ENCODE measurements at regions not wholly inside any gene's neighbourhood (a gene's known extent, or its start where the extent isn't known, plus 50 kb on each side); places are given as distances from the start of the nearest gene placed in this dataset.
"Not testable (repeated sequence)": the region's sequence is repeated elsewhere in the genome, so short reads cannot be mapped to it uniquely, and the experiment has no call there.

DNA sequence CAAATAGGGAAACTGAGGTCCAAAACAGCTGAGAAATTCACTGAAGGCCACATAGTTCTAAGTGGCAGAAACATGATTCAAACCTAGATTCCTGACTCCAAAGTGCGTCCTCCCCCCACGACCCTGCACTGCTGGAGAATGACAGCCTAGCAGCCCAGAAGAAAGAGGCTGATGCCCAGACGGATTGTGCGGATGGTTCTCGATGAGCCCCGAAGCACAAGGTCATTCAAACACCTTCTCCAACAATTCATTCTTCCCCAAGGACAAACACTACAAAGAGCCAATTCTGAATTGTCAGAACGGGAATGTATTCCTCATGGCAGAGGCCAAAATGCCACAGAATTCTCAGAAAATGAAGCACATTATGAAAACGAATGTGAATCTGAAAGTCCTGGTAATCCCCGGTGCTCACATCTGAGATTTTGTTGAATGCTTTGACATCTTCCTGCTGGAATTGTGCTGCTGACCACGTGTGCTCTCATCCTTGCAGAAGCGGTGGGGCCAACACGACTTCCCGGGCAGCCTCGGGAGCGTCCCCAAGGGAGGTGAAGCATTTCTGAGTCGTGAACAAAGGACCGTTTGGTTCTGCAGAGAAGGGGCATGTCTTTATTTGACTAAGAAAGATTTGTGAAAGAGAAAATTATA lies 337.0 kb downstream of the EIPR1 start:
- no peak for DNase-seq (ENCODE audit: low read depth)
- no peak overlapping the region for H3K4me3 ChIP-seq (ENCODE audit: low read depth, low read length)

DNA sequence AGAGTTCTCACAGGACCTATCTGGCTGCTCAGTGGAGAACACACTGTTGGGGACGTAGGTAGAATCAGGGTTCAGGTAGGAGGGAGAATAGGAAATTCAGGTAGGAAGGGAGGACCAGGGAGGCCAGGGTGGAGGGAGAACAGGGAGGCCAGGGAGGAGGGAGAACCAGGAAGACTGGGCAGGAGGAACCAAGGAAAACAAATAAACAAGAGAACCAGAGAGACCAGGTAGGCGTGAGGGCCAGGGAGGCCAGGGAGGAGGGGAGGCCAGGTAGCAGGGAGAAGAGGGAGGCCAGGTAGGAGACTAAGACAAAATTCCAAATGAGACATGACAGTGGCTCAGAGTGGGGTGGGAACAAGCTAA lies 337.6 kb downstream of the EIPR1 start:
- no peak overlapping the region for H3K4me3 ChIP-seq (ENCODE audit: low read depth, low read length)
- no peak for DNase-seq (ENCODE audit: low read depth)

DNA sequence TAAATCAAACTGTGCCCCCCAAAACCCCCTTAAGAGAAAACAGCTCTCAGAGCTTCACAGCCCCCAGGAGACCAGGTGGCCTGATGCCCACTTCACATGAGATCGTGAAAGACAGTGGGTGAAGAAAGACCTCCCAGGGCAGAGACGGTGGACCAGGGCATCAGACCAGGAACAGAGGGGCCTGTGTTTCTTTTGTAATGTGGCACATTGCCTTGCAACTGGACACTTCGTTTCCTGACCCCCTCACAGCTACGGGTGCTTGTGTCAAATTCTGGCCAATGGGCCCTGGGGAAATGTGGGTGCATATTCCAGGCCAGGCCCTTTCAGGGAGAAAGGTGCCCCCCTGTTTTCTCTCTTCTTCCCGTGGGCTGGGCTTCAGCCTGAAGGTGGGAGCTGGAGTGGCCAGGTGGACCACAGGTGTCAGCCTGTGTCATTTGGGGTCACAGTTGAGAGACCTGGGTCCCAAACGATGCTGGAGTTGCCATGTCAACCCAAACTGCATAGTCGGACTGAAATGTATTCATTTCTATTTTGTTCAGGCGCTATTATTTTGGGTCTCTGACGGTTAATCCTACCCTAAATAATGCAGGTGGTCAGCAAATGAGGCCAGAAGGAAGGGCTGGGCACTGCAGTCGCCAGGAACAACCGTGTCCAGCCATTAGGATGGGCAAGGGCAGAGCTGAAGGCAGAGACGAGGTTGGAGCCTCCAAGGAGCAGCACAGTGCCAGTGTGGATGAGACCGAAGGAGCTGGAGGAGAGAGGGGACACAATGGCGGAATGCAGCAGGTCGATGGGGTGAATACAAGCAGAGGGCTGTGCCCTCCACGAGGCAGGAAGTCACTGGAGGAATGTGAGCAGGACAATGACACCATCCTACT lies 338.2 kb downstream of the EIPR1 start:
- DNase-seq (ENCODE audit: low read depth): no peak

DNA sequence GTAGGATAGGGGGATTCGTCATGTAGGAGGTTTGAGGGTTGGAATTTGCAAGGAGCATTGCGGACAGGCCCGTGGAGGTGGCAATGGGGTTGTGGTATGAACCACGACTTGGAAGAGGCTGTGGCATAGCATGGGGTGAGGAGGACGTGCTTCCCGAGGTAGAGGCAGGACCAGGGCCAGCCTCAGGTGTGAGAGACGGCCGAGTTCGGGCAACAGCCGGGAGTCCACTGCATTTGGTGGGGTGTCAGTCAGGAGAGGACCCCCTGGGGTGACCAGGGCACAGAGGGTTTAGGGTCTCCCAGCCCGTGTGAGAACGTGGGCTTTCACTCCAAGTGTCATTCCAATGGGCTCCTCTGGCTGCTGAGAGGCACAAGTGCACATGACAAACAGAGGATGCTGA lies 339.0 kb downstream of the EIPR1 start:
- no peak for DNase-seq (ENCODE audit: low read depth)
- H3K4me3 ChIP-seq (ENCODE audit: low read depth, low read length): no peak overlapping the region

More for the DNA sequence above, 338.2 kb downstream of the EIPR1 start:
- no peak overlapping the region for H3K4me3 ChIP-seq (ENCODE audit: low read depth, low read length)

DNA sequence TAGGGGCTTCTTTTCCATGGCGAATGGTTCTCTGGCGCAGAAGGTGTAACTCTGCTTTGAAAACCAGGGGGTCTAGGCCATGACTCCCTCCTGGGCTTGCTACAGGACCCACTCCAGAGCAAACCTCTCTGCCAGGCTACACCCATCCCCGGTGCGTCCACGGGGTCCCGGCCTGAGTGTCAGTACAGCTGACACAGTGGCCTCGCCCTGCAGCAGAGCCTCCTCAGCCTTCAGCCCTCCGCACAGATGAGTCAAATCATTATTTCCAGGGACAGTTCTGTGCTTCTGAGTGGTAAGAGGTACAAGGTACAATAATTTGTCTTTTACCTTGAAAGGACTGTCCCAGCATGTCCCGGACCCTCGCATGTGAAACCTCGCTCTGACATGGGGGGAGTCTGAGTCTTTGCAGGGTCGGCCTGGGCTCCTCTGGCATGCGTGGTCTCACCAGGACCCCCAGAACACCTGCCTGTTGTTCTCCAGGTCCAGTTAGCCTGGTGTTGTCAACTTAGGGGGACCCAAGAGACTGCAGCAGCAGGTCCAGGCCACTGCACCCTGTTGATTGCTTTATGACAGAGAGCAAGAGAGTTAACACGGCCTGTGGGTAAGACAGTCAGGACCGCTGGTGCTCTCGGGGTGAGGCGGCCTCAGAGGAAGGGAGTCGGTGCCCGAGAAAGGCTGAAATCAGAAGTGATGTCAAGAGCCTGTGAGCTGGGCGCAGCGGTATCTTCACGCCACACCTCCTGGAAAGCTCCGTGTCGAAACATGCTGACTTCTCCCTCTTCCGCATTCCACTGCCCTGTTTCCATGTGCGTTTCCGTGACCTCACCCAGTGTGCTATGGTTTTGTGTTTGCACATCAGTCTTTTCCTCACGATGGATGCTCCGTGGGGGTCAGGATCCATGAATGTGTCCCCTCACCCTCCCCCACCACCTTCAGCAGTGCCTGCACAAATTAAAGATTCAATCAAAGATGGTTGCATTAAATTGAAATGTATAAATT lies 340.1 kb downstream of the EIPR1 start:
- H3K4me3 ChIP-seq (ENCODE audit: low read depth, low read length): no peak overlapping the region

DNA sequence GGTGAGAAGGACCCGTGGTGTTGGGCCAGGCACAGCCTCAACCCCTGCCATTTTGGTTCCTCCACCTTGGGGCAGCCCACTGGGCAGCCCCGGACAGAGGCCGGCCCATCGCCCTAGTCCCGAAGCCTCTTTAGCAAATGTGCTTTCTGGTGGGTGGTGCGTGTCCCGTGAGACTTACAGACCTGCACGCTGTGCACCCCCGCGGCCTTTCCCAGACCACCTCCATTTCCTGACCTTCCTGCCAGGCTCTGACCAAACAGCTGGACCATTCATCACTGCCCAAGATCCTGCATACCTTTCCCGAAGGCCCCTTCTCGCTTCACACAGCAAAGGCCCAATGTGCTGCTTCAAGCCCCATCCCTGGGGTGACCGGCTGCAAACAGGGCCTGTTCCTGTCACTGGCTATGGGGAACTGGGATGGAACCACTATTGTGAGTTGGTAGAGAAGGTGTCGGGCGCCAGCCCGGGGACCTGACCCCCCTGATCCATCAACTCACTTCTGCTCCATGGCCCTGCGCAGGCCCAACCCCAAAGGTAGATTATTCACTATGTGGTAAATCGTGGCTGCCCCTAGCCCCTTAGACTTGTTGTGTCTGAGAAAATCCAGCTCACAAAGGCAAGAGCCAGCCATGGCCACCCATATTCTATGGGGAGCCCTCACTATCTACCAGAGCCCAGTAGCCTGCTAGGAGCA lies 341.0 kb downstream of the EIPR1 start:
- H3K4me3 ChIP-seq (ENCODE audit: low read depth, low read length): no peak overlapping the region
- DNase-seq (ENCODE audit: low read depth): no peak

More for the DNA sequence above, 340.1 kb downstream of the EIPR1 start:
- no peak for DNase-seq (ENCODE audit: low read depth)

DNA sequence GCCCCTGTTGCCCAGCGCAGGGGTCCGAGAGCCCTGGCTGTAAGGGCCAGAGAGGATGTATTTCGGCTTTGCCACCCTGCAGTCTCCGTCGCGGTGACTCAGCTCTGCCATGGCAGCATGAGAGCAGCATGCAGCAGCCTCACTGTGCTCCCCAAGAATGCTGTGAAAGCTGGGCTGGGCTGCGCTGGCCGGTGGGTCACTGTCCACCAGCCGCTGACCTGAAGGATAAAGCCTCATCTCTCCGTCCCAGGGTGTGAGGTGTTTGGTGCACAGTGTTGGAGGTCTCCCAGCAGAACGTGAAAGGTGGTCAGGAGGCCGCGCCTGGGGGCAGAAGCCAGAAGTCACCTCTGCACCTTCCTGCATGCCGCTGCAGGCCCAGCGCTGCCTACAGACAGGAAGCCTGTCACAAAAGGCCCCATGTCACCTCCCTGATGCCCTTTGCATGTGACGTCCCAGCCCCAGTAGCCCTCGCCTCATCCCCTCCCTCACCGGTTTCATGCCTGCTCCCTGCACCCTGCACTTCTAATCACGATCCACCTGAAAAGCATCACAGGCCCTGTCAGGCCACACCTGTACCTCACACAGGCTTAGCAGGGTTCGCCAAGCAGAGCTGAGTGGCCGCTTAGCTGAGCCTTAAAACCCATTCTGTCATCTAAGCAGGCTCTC lies 342.1 kb downstream of the EIPR1 start:
- H3K4me3 ChIP-seq (ENCODE audit: low read depth, low read length): no peak overlapping the region
- DNase-seq (ENCODE audit: low read depth): no peak

DNA sequence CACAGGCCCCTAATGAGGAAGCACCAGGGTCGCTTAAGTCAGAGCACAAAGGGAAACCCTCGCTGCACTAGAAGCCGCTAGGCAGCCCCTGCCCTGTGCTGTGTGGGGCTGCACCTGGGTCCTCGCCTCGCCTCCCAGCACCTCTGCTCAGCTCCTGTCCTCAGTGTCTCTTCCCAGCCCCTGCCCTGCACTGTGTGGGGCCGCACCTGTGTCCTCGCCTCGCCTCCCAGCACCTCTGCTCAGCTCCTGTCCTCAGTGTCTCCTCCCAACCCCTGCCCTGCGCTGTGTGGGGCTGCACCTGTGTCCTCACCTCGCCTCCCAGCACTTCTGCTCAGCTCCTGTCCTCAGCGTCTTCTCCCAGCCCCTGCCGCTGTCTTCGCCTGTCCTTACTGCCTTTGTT lies 342.8 kb downstream of the EIPR1 start:
- no peak for DNase-seq (ENCODE audit: low read depth)
- H3K4me3 ChIP-seq (ENCODE audit: low read depth, low read length): no peak overlapping the region

DNA sequence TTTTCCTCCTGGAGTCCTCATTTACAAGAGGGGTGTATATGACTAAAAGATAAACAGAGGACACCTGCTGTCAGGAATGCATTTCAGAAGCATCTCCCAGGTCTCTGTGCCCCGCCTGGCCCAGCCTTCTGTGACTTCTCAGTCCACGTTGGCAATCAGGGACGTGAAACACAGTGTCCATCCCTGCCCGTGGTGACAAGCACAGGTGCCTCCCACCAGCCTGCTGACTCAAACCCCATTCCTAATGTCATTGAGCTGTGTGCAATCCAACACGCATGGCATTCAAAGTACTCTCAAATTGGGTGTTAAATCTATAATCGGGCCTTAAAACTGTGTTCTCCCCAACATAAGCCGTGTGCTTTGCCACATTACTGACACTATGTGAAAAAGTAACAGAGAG lies 343.2 kb downstream of the EIPR1 start:
- no peak overlapping the region for H3K4me3 ChIP-seq (ENCODE audit: low read depth, low read length)
- no peak for DNase-seq (ENCODE audit: low read depth)

DNA sequence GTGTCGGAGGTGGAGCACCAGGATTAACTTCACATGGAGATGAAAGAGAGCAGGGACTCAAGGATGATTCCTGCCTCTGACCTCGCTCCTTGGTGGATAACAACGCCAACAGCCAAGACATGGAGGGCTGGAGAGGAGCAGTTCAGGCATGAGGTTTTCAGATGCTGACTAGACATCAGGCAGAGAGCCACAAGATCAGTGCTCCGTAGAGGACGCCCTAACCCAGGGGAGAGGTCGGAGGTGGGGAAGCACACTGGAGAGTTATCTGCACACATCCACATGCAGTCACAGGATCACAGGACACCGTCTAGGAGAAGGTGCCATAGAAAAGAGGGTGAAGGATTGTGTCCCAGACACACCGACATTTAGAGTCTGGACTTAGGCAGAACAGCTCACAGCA lies 344.3 kb downstream of the EIPR1 start:
- no peak for DNase-seq (ENCODE audit: low read depth)
- no peak overlapping the region for H3K4me3 ChIP-seq (ENCODE audit: low read depth, low read length)

DNA sequence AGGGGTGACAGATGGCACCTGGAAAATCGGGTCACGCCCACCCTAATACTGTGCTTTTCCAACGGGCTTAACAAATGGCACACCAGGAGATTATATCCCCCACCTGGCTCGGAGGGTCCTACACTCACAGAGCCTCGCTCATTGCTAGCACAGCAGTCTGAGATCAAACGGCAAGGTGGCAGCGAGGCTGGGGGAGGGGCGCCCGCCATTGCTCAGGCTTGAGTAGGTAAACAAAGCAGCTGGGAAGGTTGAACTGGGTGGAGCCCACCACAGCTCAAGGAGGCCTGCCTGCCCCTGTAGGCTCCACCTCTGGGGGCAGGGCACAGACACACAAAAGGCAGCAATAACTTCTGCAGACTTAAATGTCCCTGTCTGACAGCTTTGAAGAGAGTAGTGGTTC lies 346.8 kb downstream of the EIPR1 start:
- H3K4me3 ChIP-seq (ENCODE audit: low read depth, low read length); DNase-seq (ENCODE audit: low read depth): not testable (repeated sequence)

DNA sequence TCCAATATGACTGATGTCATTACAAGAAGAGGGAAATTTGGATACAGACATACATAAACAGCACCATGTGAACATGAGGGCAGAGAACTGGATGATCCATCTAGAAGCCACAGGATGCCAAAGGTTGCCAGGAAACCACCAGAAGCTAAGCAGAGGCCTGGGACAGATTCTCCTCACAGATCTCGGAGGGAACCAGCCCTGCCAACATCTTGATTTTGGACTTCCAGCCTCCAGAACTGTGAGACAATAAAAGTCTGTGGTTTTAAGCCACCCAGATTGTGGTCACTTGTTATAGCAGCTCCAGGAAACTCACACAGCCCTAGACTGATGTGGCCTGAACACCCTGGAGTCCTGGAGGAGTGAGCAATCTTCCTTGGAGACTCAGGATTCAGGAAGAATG lies 351.6 kb downstream of the EIPR1 start:
- H3K4me3 ChIP-seq (ENCODE audit: low read depth, low read length): no peak overlapping the region
- no peak for DNase-seq (ENCODE audit: low read depth)

DNA sequence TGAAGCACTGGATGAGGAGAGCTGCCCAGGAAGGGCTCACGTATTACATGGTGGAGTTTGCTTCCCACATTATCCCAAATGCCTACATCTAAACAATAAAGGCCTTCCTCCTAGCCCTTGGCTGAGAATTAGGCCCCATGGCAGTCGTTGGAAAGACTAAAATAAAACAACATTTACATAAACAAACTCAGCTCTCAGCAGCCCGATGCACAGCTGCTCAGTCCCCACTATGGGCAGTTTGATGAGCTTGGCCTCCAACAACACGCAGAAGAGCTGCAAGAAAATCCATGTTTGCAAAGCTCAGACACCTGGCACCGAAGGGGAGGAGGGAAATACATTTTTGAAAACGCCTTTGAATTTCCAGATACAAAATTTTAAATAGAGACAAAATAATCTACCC lies 352.4 kb downstream of the EIPR1 start:
- no peak for DNase-seq (ENCODE audit: low read depth)
- no peak overlapping the region for H3K4me3 ChIP-seq (ENCODE audit: low read depth, low read length)

DNA sequence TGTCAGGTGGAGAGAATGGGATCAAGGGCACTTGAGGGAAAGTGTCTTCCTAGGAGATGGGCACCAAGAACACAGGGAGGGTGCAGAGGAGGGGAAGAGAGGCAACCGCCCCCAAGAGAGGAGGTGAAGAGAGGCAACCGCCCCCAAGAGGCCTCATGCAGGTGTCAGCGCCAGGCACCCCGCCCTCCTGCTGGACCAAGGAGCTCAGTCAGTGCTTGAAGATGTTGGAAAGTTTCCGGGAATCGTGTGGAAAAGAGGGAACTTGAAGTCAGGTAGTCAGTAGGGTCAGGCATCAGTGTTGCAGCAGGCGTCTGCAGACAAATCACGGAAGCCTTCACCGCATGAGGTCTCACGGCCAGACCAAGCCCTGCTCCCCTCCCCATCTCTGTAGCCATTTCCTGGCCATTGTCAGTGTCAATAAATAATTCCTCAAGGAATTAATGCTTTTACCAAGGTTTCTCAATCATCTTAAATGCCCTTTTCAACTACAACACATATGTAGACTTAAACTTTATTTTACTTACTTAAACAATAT lies 353.1 kb downstream of the EIPR1 start:
- DNase-seq (ENCODE audit: low read depth): no peak
- H3K4me3 ChIP-seq (ENCODE audit: low read depth, low read length): no peak overlapping the region

DNA sequence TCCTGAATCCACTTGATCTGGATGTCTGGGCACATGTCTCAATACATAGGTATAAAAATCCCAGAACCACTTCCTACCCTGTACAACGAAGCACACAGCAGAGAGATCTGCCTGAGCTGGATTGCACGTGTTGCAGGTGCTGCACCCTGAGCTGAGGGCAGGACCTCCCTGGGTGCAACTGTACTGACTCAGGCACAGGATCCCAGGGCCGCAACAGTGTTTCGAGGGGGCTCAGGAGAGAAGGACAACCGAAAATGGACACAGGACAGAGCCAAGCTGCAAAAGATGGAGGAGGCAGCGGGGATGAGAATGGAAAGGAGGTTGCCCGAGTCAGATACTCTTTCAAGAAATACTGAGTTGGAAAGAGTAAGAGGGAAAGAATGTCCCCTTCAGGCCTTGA lies 354.1 kb downstream of the EIPR1 start:
- no peak overlapping the region for H3K4me3 ChIP-seq (ENCODE audit: low read depth, low read length)
- DNase-seq (ENCODE audit: low read depth): no peak

DNA sequence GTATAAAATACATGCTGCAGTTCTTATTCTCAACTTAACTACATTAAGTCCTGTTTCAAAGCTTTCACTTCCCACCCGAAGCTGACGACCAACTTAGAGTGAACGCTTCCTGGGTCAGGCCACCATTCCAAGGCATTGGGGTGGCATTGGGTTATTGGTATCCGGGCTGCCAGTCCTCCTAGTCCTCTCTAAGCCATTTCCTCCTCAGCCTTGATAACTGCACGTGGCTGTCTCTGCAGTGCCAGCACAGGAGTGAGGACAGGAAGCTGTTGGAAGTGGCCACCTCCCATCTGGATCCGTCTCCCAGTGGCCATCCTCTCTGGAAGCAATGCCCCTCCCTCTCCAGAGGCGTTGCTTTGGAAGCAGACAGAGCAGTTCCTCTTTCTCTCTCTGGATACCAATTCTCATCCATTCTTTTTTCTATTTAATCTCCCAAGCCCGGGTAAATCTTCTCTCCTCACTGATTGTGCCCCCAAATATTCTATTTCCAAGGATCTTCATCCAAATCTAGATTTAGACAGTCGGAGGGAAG lies 354.7 kb downstream of the EIPR1 start:
- DNase-seq (ENCODE audit: low read depth): no peak
- H3K4me3 ChIP-seq (ENCODE audit: low read depth, low read length): no peak overlapping the region

DNA sequence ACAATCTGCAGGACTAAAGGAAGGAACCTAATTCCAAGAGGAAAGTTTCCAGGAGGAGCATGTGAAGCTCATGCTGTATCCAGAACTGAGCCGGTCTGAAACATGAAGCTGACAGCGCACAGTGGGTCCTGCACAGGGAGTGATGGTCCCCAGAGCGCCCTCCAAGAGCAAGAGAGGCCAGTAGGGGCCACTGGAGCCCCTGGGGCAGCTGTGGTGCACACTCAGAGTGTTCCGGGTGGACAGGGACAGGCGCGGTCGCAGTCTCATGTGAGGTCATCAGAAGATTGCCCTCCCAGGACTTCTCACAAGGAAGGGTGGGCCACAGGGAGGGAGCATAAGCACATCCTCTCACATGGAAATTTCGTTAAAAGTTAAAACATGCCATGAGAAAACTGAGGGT lies 355.9 kb downstream of the EIPR1 start:
- H3K4me3 ChIP-seq (ENCODE audit: low read depth, low read length): no peak overlapping the region
- DNase-seq (ENCODE audit: low read depth): no peak

DNA sequence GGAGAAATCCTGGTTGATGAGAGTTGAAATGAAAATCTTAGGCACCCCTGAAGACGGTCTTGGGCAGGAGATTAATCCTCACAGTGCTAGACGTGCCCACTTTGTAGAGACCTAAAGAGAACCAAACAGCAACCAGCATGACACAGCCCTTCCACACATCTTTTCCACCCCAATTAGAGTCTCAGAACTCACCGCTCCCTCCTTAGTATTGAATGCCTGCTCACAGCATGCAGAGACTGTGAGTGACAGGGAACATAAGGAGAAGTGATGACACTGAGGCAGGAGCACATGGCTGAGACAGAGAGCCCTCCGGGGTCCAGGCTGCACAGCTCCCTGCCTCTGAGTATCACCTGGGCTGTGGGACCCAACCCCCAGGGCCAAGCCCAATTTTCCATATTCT lies 367.6 kb downstream of the EIPR1 start:
- no peak overlapping the region for H3K4me3 ChIP-seq (ENCODE audit: low read depth, low read length)
- DNase-seq (ENCODE audit: low read depth): no peak
